ENCODE measurements at regions not wholly inside any gene's neighbourhood (a gene's known extent, or its start where the extent isn't known, plus 50 kb on each side); places are given as distances from the start of the nearest gene placed in this dataset.

DNA sequence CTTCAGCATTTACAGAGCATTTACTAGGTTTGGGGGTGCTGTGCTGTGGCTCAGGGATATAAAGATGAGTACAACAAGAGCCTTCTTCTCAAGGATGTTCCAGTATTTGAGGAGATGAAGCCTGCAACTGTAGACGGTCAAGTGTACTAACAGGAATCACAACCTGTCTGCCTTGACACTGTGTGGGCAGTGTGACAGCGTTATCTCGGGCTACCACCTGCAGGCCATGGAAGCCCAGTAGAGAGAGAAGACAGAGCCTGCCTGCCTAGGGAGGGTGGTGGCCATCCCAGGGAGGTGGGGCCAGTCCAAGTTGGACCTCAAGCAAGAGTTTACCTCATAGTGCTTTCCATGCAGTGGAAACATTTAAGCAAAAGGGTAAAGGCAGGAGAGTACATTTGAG is 215.1 kb upstream of the ASIC2 start:
- Mint-ChIP-seq H3K27me3 (peaks cover 26% of the 10 kb centered on the region), H3K9me3 (ENCODE audit: insufficient read depth) (no peaks in the 10 kb centered on the region), H3K4me1 (no peaks in the 10 kb centered on the region), H3K4me3 (no peak overlapping the region), H3K27ac (no peak overlapping the region)
- WGBS (ENCODE audit: insufficient coverage): 100% methylated on average over 3 of the region's 3 CpGs
- ChIA-PET CTCF (no interaction called here), POLR2A (no interaction called here)
- no peak for TF ChIP-seq EZH2 (IDR thresholded peaks at IDR 0.05; ENCODE audit: borderline replicate concordance, insufficient read depth, low read depth, low read length, poor library complexity, severe bottlenecking)
- TF ChIP-seq, protein P1, sequence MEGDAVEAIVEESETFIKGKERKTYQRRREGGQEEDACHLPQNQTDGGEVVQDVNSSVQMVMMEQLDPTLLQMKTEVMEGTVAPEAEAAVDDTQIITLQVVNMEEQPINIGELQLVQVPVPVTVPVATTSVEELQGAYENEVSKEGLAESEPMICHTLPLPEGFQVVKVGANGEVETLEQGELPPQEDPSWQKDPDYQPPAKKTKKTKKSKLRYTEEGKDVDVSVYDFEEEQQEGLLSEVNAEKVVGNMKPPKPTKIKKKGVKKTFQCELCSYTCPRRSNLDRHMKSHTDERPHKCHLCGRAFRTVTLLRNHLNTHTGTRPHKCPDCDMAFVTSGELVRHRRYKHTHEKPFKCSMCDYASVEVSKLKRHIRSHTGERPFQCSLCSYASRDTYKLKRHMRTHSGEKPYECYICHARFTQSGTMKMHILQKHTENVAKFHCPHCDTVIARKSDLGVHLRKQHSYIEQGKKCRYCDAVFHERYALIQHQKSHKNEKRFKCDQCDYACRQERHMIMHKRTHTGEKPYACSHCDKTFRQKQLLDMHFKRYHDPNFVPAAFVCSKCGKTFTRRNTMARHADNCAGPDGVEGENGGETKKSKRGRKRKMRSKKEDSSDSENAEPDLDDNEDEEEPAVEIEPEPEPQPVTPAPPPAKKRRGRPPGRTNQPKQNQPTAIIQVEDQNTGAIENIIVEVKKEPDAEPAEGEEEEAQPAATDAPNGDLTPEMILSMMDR (IDR thresholded peaks at IDR 0.05): no peak
- peaks cover 0 to 6% (median 0%) of the 10 kb centered on the region in 4 experiments for H3K27me3 ChIP-seq (replicated peaks in 1 of 4; ENCODE audit: control extremely low read depth in 1 of 4, control insufficient read depth in 3 of 4, insufficient read depth in 4 of 4, low read length in 3 of 4)
- no peaks in the 10 kb centered on the region for H3K79me2 ChIP-seq (ENCODE audit: control insufficient read depth, insufficient read depth, low read length)
- intact Hi-C loops (cut with micrococcal nuclease): no loop called here
- ATAC-seq (ENCODE audit: low read depth) (no peak), DNase-seq (no peak)
- no peak overlapping the region for H3K27ac ChIP-seq (ENCODE audit: low read length in 2 of 2)
- H3K9me3 ChIP-seq (ENCODE audit: control extremely low read depth in 1 of 3, control insufficient read depth in 2 of 3, insufficient read depth in 1 of 3, low read length in 2 of 3): no peaks in the 10 kb centered on the region
- no peak overlapping the region for H3K4me3 ChIP-seq (ENCODE audit: control extremely low read depth in 1 of 5, extremely low read depth in 1 of 5, insufficient read depth in 1 of 5, low read depth in 2 of 5, low read length in 4 of 5)
- no peaks in the 10 kb centered on the region for H3K4me1 ChIP-seq (ENCODE audit: control insufficient read depth in 2 of 2, insufficient read depth in 2 of 2, low read length in 2 of 2)
- no peak overlapping the region for H3K4me2 ChIP-seq (replicated peaks; ENCODE audit: low read depth, low read length, poor library complexity, severe bottlenecking)
- no peaks in the 10 kb centered on the region for H3K36me3 ChIP-seq (replicated peaks in 1 of 2; ENCODE audit: control extremely low read depth in 1 of 2, control insufficient read depth in 1 of 2, extremely low read depth in 1 of 2, insufficient read depth in 2 of 2, low read length in 1 of 2)
- no peak overlapping the region for H2AFZ ChIP-seq (ENCODE audit: insufficient read depth, low read depth, low read length, poor library complexity, severe bottlenecking)
- H4K20me1 ChIP-seq (ENCODE audit: control insufficient read depth, insufficient read depth, low read length, poor library complexity, severe bottlenecking): no peaks in the 10 kb centered on the region
- H3K9ac ChIP-seq (ENCODE audit: low read length): no peak overlapping the region

DNA sequence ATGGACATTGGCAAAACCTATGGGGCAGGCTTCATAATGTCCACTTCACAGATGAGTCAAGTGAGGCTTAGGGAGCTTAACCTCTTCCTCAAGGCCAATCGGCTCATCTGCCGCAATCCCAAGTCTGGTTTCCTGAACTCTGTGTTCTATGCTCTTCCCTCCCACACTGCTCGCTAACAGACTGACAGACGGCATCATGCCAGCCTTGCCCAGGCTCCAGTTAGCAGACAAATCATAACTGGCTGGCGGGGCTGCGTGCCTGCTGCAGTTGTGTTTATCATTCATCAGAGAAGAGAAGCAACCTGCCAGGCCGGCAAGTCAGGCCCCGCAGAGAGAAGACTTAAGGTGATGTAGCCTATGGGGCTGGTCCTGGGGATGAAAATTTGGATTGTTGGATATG is 216.2 kb upstream of the ASIC2 start:
- intact Hi-C loops (cut with micrococcal nuclease): no loop called here
- no peaks in the 10 kb centered on the region for H3K79me2 ChIP-seq (ENCODE audit: control insufficient read depth, insufficient read depth, low read length)
- ATAC-seq (ENCODE audit: low read depth): no peak
- no peak overlapping the region for H3K27ac ChIP-seq (ENCODE audit: low read length in 2 of 2)
- no peaks in the 10 kb centered on the region for H4K20me1 ChIP-seq (ENCODE audit: control insufficient read depth, insufficient read depth, low read length, poor library complexity, severe bottlenecking)
- ChIA-PET POLR2A (no interaction called here), CTCF (no interaction called here)
- WGBS (ENCODE audit: insufficient coverage): 79% methylated on average over 7 of the region's 8 CpGs
- Mint-ChIP-seq H3K27ac (no peak overlapping the region), H3K27me3 (peaks cover 26% of the 10 kb centered on the region), H3K4me1 (no peaks in the 10 kb centered on the region), H3K4me3 (no peak overlapping the region), H3K9me3 (ENCODE audit: insufficient read depth) (no peaks in the 10 kb centered on the region)
- DNase-seq: no peak
- no peak overlapping the region for H2AFZ ChIP-seq (ENCODE audit: insufficient read depth, low read depth, low read length, poor library complexity, severe bottlenecking)
- peaks cover 0 to 6% (median 0%) of the 10 kb centered on the region in 4 experiments for H3K27me3 ChIP-seq (replicated peaks in 1 of 4; ENCODE audit: control extremely low read depth in 1 of 4, control insufficient read depth in 3 of 4, insufficient read depth in 4 of 4, low read length in 3 of 4)
- TF ChIP-seq EZH2 (IDR thresholded peaks at IDR 0.05; ENCODE audit: borderline replicate concordance, insufficient read depth, low read depth, low read length, poor library complexity, severe bottlenecking): no peak
- TF ChIP-seq, protein P1 (IDR thresholded peaks at IDR 0.05): no peak
- no peak overlapping the region for H3K4me2 ChIP-seq (replicated peaks; ENCODE audit: low read depth, low read length, poor library complexity, severe bottlenecking)
- H3K9ac ChIP-seq (ENCODE audit: low read length): no peak overlapping the region
- H3K36me3 ChIP-seq (replicated peaks in 1 of 2; ENCODE audit: control extremely low read depth in 1 of 2, control insufficient read depth in 1 of 2, extremely low read depth in 1 of 2, insufficient read depth in 2 of 2, low read length in 1 of 2): no peaks in the 10 kb centered on the region
- no peaks in the 10 kb centered on the region for H3K4me1 ChIP-seq (ENCODE audit: control insufficient read depth in 2 of 2, insufficient read depth in 2 of 2, low read length in 2 of 2)
- peaks cover 0 to 3% (median 0%) of the 10 kb centered on the region in 3 donors for H3K9me3 ChIP-seq (ENCODE audit: control extremely low read depth in 1 of 3, control insufficient read depth in 2 of 3, insufficient read depth in 1 of 3, low read length in 2 of 3)
- no peak overlapping the region for H3K4me3 ChIP-seq (ENCODE audit: control extremely low read depth in 1 of 5, extremely low read depth in 1 of 5, insufficient read depth in 1 of 5, low read depth in 2 of 5, low read length in 4 of 5)
